ENCODE measurements at regions not wholly inside any gene's neighbourhood (a gene's known extent, or its start where the extent isn't known, plus 50 kb on each side); places are given as distances from the start of the nearest gene placed in this dataset.

- CTCF ChIA-PET = no interaction called here
- H3K27ac ChIP-seq (ENCODE audit: low read depth, low read length) = no peak overlapping the region
- no peak for DNase-seq (ENCODE audit: low read depth, low spot score)
- TF ChIP-seq POLR2AphosphoS5 (IDR thresholded peaks at IDR 0.05; ENCODE audit: low read depth, low read length) (no peak), CEBPB (IDR thresholded peaks at IDR 0.05; ENCODE audit: low read depth) (no peak), POLR2A (IDR thresholded peaks at IDR 0.05; ENCODE audit: borderline replicate concordance, extremely low read depth, insufficient read depth, insufficient read length) (no peak), EZH2 (IDR thresholded peaks at IDR 0.05) (no peak), EZH2phosphoT487 (IDR thresholded peaks at IDR 0.05; ENCODE audit: borderline replicate concordance) (no peak), ELF1 (IDR thresholded peaks at IDR 0.05; ENCODE audit: borderline replicate concordance, low read depth) (no peak), MAX (IDR thresholded peaks at IDR 0.05) (no peak), SIN3A (IDR thresholded peaks at IDR 0.05; ENCODE audit: low read depth) (no peak), ZBTB33 (IDR thresholded peaks at IDR 0.05; ENCODE audit: extremely low read depth, insufficient replicate concordance, low read length) (no peak), TCF7L2 (IDR thresholded peaks at IDR 0.05; ENCODE audit: borderline replicate concordance, extremely low read depth, insufficient read depth, insufficient read length) (no peak)
- TF ChIP-seq, protein P1, sequence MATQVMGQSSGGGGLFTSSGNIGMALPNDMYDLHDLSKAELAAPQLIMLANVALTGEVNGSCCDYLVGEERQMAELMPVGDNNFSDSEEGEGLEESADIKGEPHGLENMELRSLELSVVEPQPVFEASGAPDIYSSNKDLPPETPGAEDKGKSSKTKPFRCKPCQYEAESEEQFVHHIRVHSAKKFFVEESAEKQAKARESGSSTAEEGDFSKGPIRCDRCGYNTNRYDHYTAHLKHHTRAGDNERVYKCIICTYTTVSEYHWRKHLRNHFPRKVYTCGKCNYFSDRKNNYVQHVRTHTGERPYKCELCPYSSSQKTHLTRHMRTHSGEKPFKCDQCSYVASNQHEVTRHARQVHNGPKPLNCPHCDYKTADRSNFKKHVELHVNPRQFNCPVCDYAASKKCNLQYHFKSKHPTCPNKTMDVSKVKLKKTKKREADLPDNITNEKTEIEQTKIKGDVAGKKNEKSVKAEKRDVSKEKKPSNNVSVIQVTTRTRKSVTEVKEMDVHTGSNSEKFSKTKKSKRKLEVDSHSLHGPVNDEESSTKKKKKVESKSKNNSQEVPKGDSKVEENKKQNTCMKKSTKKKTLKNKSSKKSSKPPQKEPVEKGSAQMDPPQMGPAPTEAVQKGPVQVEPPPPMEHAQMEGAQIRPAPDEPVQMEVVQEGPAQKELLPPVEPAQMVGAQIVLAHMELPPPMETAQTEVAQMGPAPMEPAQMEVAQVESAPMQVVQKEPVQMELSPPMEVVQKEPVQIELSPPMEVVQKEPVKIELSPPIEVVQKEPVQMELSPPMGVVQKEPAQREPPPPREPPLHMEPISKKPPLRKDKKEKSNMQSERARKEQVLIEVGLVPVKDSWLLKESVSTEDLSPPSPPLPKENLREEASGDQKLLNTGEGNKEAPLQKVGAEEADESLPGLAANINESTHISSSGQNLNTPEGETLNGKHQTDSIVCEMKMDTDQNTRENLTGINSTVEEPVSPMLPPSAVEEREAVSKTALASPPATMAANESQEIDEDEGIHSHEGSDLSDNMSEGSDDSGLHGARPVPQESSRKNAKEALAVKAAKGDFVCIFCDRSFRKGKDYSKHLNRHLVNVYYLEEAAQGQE (IDR thresholded peaks at IDR 0.05; ENCODE audit: low read depth) = no peak
- no peaks in the 10 kb centered on the region for H3K27me3 ChIP-seq (ENCODE audit: insufficient read depth, low read length)
- H3K36me3 ChIP-seq (ENCODE audit: control insufficient read depth in 1 of 2, insufficient read depth in 2 of 2, low read length in 2 of 2) = no peaks in the 10 kb centered on the region
- intact Hi-C loops (cut with micrococcal nuclease) = no loop called here
- POLR2A ChIA-PET = no interaction called here
- H3K4me3 ChIP-seq (replicated peaks in 1 of 2; ENCODE audit: low read depth in 1 of 2, low read length in 2 of 2) = no peak overlapping the region
- ATAC-seq = no peak
- BruUV-seq (replicated peaks) = no TSS peak
- H3K4me1 ChIP-seq (ENCODE audit: control insufficient read depth in 1 of 2, insufficient read depth in 2 of 2, low read length in 2 of 2) = no peaks in the 10 kb centered on the region
- H4K20me1 ChIP-seq (ENCODE audit: insufficient read depth) = no peaks in the 10 kb centered on the region
- no peaks in the 10 kb centered on the region for H3K9me2 ChIP-seq (ENCODE audit: insufficient read depth)
- no peak overlapping the region for H3K9ac ChIP-seq (ENCODE audit: low read length)
- no peaks in the 10 kb centered on the region for H3K79me2 ChIP-seq (ENCODE audit: insufficient read depth, low read length)
- RAD21 ChIA-PET (ENCODE audit: low non-redundant PET in 1 of 2, low total read pairs in 2 of 2, uncharacterized antibody in 2 of 2, unreplicated experiment in 2 of 2) = no interaction called here
- no peak overlapping the region for H3K4me2 ChIP-seq (ENCODE audit: low read length)
- H2AFZ ChIP-seq (ENCODE audit: low read depth, low read length, poor library complexity, severe bottlenecking) = no peak overlapping the region
- no peaks in the 10 kb centered on the region for H3K9me3 ChIP-seq (ENCODE audit: control insufficient read depth in 1 of 2, insufficient read depth in 1 of 2, low read depth in 1 of 2, low read length in 2 of 2)
These were observed 50.1 kb upstream of the DPYSL4 start for GRCh38 chr10:132136689-132137088.

All from HCT116 (cell line).